GM06990 (cell line): ENCODE measurements at regions not wholly inside any gene's neighbourhood (a gene's known extent, or its start where the extent isn't known, plus 50 kb on each side); places are given as distances from the start of the nearest gene placed in this dataset.

Experiments
- DNase-seq: peaks from one replicate; pipeline ENCODE4 v3.0.0-alpha.2; 2011; ENCODE audit not compliant: insufficient read length; ENCODE audit errors: extremely low read depth
- H3K27me3 ChIP-seq: replicated peaks from 2 replicates; pipeline ENCODE4 v1.6.0; 2011; ENCODE audit warnings: low read length; ENCODE audit not compliant: control insufficient read depth, insufficient read depth
- H3K36me3 ChIP-seq: 2 replicates; pipeline ENCODE4 v1.5.1; 2011; ENCODE audit warnings: low read length; ENCODE audit not compliant: control insufficient read depth, insufficient read depth
- H3K4me3 ChIP-seq: replicated peaks from 2 replicates; pipeline ENCODE4 v1.5.1; 2011; ENCODE audit warnings: low read depth, mild to moderate bottlenecking, control low read depth, low read length
- TF ChIP-seq, protein P1 (sequence below): IDR thresholded peaks from 2 replicates; pipeline ENCODE4 v1.5.1; 2011; ENCODE audit warnings: low read length, control low read depth, mild to moderate bottlenecking, inconsistent platforms; ENCODE audit not compliant: insufficient read depth, poor library complexity, severe bottlenecking

DNA sequence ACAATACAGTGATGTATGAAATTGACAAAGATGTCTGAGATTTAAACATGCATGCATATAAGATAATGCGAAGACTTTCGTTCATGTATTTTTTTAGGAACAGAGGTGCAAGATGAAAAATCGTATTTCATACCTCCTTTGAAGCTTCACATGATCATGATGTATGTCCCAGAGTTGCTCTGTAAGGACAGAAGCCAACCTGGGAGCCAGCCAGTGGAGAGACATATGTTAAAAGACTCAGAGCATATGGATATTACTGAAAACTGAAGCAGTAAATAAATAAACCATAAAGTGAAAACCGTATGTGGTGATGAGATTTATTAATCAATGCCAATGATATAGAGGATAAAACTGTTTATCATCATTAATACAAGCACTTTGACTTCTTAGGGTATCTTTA is 424.4 kb upstream of the NETO1 start:
- Histone ChIP-seq H3K36me3 (no peaks in the 10 kb centered on the region), H3K27me3 (no peaks in the 10 kb centered on the region), H3K4me3 (no peak overlapping the region)
- TF ChIP-seq, protein P1, sequence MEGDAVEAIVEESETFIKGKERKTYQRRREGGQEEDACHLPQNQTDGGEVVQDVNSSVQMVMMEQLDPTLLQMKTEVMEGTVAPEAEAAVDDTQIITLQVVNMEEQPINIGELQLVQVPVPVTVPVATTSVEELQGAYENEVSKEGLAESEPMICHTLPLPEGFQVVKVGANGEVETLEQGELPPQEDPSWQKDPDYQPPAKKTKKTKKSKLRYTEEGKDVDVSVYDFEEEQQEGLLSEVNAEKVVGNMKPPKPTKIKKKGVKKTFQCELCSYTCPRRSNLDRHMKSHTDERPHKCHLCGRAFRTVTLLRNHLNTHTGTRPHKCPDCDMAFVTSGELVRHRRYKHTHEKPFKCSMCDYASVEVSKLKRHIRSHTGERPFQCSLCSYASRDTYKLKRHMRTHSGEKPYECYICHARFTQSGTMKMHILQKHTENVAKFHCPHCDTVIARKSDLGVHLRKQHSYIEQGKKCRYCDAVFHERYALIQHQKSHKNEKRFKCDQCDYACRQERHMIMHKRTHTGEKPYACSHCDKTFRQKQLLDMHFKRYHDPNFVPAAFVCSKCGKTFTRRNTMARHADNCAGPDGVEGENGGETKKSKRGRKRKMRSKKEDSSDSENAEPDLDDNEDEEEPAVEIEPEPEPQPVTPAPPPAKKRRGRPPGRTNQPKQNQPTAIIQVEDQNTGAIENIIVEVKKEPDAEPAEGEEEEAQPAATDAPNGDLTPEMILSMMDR = no peak
- no peak for DNase-seq

DNA sequence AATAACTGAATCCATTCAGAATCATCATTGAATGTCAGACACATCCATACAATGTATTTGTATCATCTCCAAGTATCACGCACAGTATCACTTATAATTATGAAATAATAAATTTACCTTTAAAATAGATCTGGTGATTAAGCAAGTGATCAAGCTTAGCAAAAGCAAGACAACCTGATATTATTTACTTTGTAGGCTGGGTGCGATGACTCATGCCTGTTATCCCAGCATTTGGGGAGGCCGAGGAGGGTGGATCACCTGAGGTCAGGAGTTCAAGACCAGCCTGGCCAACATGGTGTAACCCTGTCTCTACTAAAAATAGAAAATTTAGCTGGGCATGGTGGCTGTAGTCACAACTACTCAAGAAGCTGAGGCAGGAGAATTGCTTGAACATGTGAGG is 421.0 kb upstream of the NETO1 start:
- no peaks in the 10 kb centered on the region for H3K27me3 ChIP-seq
- no peak for DNase-seq
- TF ChIP-seq, protein P1 = no peak

DNA sequence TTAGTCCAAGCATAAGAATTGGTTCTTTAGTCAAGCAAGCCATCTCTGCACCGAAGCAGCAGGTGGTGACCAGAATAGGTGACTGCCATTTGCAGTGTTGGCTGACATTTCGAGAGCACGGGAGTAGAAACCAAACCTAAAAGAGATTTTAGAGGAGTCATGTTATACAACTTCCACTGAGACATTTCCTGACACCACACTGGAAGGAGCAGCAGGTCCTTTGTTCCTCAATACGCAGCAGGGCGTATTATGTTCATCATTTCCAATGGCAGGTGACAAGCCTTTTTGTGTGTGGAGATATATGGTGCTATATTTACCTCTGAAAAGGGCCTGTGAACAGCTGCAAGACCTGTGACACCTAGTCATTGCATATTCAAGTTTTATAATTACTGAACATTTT is 418.8 kb upstream of the NETO1 start:
- H3K4me3 ChIP-seq = no peak overlapping the region
- TF ChIP-seq, protein P1 = no peak
- DNase-seq = no peak
- no peaks in the 10 kb centered on the region for H3K27me3 ChIP-seq
- no peaks in the 10 kb centered on the region for H3K36me3 ChIP-seq

More for the DNA sequence above, 421.0 kb upstream of the NETO1 start:
- Histone ChIP-seq H3K4me3 (no peak overlapping the region), H3K36me3 (no peaks in the 10 kb centered on the region)

DNA sequence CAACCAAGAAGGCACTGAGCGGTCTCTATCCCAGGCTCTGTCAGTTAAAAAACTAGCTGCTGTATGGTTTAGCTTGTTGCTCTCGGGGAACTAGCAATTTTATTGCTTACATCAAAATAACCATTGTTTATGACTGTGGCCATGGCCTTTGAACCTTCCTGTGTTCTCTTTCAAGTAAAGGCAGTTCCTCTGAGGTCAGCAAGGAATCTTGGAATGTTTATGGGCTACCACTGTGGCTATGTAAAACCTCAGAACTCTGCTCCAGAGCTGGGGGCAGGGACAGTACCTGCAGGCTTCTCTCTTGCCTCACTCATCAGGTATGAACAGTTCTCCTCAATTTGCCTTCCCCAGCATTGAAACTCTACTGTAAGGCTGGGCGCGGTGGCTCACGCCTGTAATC is 416.0 kb upstream of the NETO1 start:
- no peaks in the 10 kb centered on the region for H3K27me3 ChIP-seq
- DNase-seq = no peak
- H3K4me3 ChIP-seq = no peak overlapping the region

DNA sequence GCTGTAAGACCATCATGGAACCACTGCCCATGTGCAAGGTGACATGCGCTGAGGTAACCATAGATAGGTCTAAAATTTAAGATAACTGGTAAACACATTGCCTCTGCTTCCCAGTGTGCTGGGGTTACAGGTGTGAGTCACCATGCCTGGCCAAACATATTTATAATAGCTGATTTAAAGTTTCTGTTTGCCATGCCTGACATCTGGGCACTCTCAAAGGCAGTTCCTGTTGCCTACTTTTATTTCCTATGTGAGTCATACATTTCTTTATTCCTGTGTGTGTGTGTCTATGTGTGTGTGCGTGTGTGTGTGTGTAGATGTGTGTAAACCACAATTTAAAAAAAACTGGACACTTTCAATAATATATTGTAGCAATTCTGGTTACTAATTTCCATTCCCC is 415.2 kb upstream of the NETO1 start:
- H3K27me3 ChIP-seq = no peaks in the 10 kb centered on the region
- H3K4me3 ChIP-seq = no peak overlapping the region
- DNase-seq = no peak
- no peaks in the 10 kb centered on the region for H3K36me3 ChIP-seq
- TF ChIP-seq, protein P1 = no peak

More for the DNA sequence above, 416.0 kb upstream of the NETO1 start:
- TF ChIP-seq, protein P1 = no peak
- no peaks in the 10 kb centered on the region for H3K36me3 ChIP-seq

DNA sequence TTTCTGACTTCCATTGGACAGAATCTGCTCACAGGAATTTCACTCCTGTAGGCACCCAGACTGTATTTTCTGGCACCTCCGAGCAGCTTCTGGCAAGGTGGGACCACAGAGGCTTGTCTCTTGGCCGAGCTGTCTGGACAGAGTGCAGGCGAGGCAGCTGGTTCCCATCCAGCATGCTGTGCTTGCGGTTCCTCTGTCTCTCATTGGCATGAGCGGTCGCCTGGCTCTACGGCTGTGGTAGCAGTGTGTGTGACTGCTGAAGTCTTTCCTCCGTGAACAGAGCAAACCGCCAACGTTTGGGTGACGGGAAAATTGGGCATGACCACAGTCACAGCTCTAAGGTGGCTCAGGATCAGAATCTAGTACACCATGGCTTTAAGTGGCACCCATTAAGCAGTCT is 411.7 kb upstream of the NETO1 start:
- TF ChIP-seq, protein P1 = no peak
- Histone ChIP-seq H3K4me3 (no peak overlapping the region), H3K27me3 (no peaks in the 10 kb centered on the region), H3K36me3 (no peaks in the 10 kb centered on the region)
- no peak for DNase-seq
